Endothelial cell (in vitro differentiated cells): ENCODE measurements at regions not wholly inside any gene's neighbourhood (a gene's known extent, or its start where the extent isn't known, plus 50 kb on each side); places are given as distances from the start of the nearest gene placed in this dataset.

Experiments
- DNase-seq: peaks from one replicate; pipeline ENCODE4 v3.0.0; 2021; ENCODE audit warnings: low spot score
- H3K27ac Mint-ChIP-seq: one replicate; pipeline ENCODE4 v1.8.0; 2021; ENCODE audit warnings: mixed read lengths, inconsistent platforms; ENCODE audit not compliant: unreplicated experiment
- H3K27me3 Mint-ChIP-seq: one replicate; pipeline ENCODE4 v1.8.0; 2021; ENCODE audit warnings: mild to moderate bottlenecking, moderate library complexity, mixed read lengths, inconsistent platforms; ENCODE audit not compliant: unreplicated experiment
- H3K36me3 Mint-ChIP-seq: one replicate; pipeline ENCODE4 v1.8.0; 2021; ENCODE audit warnings: mild to moderate bottlenecking, low read depth, mixed read lengths, inconsistent platforms; ENCODE audit not compliant: unreplicated experiment
- H3K4me1 Mint-ChIP-seq: one replicate; pipeline ENCODE4 v1.8.0; 2021; ENCODE audit warnings: mild to moderate bottlenecking, mixed read lengths, inconsistent platforms; ENCODE audit not compliant: unreplicated experiment
- H3K4me3 Mint-ChIP-seq: one replicate; pipeline ENCODE4 v1.8.0; 2021; ENCODE audit warnings: mild to moderate bottlenecking, mixed read lengths, inconsistent platforms; ENCODE audit not compliant: unreplicated experiment
- H3K9me3 Mint-ChIP-seq: one replicate; pipeline ENCODE4 v1.8.0; 2021; ENCODE audit warnings: mixed read lengths, inconsistent platforms; ENCODE audit not compliant: unreplicated experiment
- CTCF ChIP-seq: fragments of 200-600 bp; sonication (generic); IDR thresholded peaks from one replicate; pipeline ENCODE4 v1.5.0; 2021; ENCODE audit warnings: antibody characterized with exemption; ENCODE audit not compliant: unreplicated experiment

GRCh38 chr5:170173227-170173626 is 59.6 kb upstream of the C5orf58 start:
- TF ChIP-seq CTCF = no peak
- Mint-ChIP-seq H3K27me3 (peaks cover 5% of the 10 kb centered on the region), H3K27ac (no peak overlapping the region), H3K9me3 (no peaks in the 10 kb centered on the region), H3K4me3 (no peak overlapping the region), H3K36me3 (peaks cover 3% of the 10 kb centered on the region), H3K4me1 (peaks cover 34% of the 10 kb centered on the region)
- no peak for DNase-seq

- DNase-seq = no peak
- H3K27ac Mint-ChIP-seq = no peak overlapping the region
- peaks cover 3% of the 10 kb centered on the region for H3K36me3 Mint-ChIP-seq
- peaks cover 29% of the 10 kb centered on the region for H3K4me1 Mint-ChIP-seq
- no peak for TF ChIP-seq CTCF
- H3K4me3 Mint-ChIP-seq = no peak overlapping the region
- no peaks in the 10 kb centered on the region for H3K9me3 Mint-ChIP-seq
- peaks cover 5% of the 10 kb centered on the region for H3K27me3 Mint-ChIP-seq
Measured at GRCh38 chr5:170173647-170174046, 59.1 kb upstream of the C5orf58 start.

GRCh38 chr5:170176916-170177315 is 55.9 kb upstream of the C5orf58 start:
- Mint-ChIP-seq H3K27me3 (peaks cover 5% of the 10 kb centered on the region), H3K36me3 (peaks cover 5% of the 10 kb centered on the region), H3K4me3 (no peak overlapping the region), H3K27ac (no peak overlapping the region), H3K9me3 (no peaks in the 10 kb centered on the region), H3K4me1 (peaks cover 11% of the 10 kb centered on the region)
- TF ChIP-seq CTCF = no peak
- no peak for DNase-seq

- Mint-ChIP-seq H3K9me3 (no peaks in the 10 kb centered on the region), H3K27me3 (peaks cover 5% of the 10 kb centered on the region), H3K27ac (no peak overlapping the region), H3K4me3 (no peak overlapping the region), H3K4me1 (peaks cover 17% of the 10 kb centered on the region), H3K36me3 (peaks cover 5% of the 10 kb centered on the region)
- TF ChIP-seq CTCF = no peak
- DNase-seq = no peak
Measured at GRCh38 chr5:170178814-170179213, 54.0 kb upstream of the C5orf58 start.

GRCh38 chr5:170179626-170180025 is 53.2 kb upstream of the C5orf58 start:
- Mint-ChIP-seq H3K9me3 (no peaks in the 10 kb centered on the region), H3K4me1 (peaks cover 17% of the 10 kb centered on the region), H3K36me3 (peaks cover 3% of the 10 kb centered on the region), H3K4me3 (no peak overlapping the region), H3K27ac (no peak overlapping the region), H3K27me3 (peaks cover 5% of the 10 kb centered on the region)
- no peak for DNase-seq
- TF ChIP-seq CTCF = no peak
